ENCODE measurements at regions not wholly inside any gene's neighbourhood (a gene's known extent, or its start where the extent isn't known, plus 50 kb on each side); places are given as distances from the start of the nearest gene placed in this dataset.

- no peak overlapping the region for H3K4me3 Mint-ChIP-seq
- H3K9me3 Mint-ChIP-seq: no peaks in the 10 kb centered on the region
- H3K4me1 Mint-ChIP-seq (ENCODE audit: low read depth): peaks cover 17% of the 10 kb centered on the region
- no peaks in the 10 kb centered on the region for H3K36me3 Mint-ChIP-seq (ENCODE audit: insufficient read depth in 2 of 2)
- no peak overlapping the region for H3K27ac Mint-ChIP-seq
- H3K27me3 Mint-ChIP-seq (ENCODE audit: low read depth): peaks cover 7% of the 10 kb centered on the region
- ATAC-seq (replicated peaks in 1 of 2) (no peak), DNase-seq (no peak)
These were observed 281.1 kb upstream of the MGAT5 start for GRCh38 chr2:133972786-133973185.

- ATAC-seq (replicated peaks in 1 of 2) (no peak), DNase-seq (no peak)
- Mint-ChIP-seq H3K27me3 (ENCODE audit: low read depth) (peaks cover 7% of the 10 kb centered on the region), H3K4me3 (no peak overlapping the region), H3K9me3 (no peaks in the 10 kb centered on the region), H3K36me3 (ENCODE audit: insufficient read depth in 2 of 2) (no peaks in the 10 kb centered on the region), H3K27ac (no peak overlapping the region), H3K4me1 (ENCODE audit: low read depth) (peaks cover 17% of the 10 kb centered on the region)
These were observed 279.5 kb upstream of the MGAT5 start for GRCh38 chr2:133974353-133974752.

GRCh38 chr2:133975135-133975534 lies 278.7 kb upstream of the MGAT5 start:
- Mint-ChIP-seq H3K9me3 (no peaks in the 10 kb centered on the region), H3K36me3 (ENCODE audit: insufficient read depth in 2 of 2) (no peaks in the 10 kb centered on the region), H3K27me3 (ENCODE audit: low read depth) (peaks cover 7% of the 10 kb centered on the region), H3K4me1 (ENCODE audit: low read depth) (peaks cover 17% of the 10 kb centered on the region), H3K4me3 (no peak overlapping the region), H3K27ac (no peak overlapping the region)
- ATAC-seq (replicated peaks in 1 of 2) (peak in 1 of 2 donors; percentile 23), DNase-seq (no peak)

- no peak for DNase-seq
- H3K4me3 Mint-ChIP-seq: no peak overlapping the region
- no peaks in the 10 kb centered on the region for H3K36me3 Mint-ChIP-seq (ENCODE audit: insufficient read depth in 2 of 2)
- peaks cover 17% of the 10 kb centered on the region for H3K4me1 Mint-ChIP-seq (ENCODE audit: low read depth)
- peaks cover 7% of the 10 kb centered on the region for H3K27me3 Mint-ChIP-seq (ENCODE audit: low read depth)
- no peak overlapping the region for H3K27ac Mint-ChIP-seq
- peak; percentile 63 to 82 for ATAC-seq (replicated peaks in 1 of 2)
- no peaks in the 10 kb centered on the region for H3K9me3 Mint-ChIP-seq
These were observed 278.0 kb upstream of the MGAT5 start for GRCh38 chr2:133975676-133976428.

GRCh38 chr2:133976659-133977058 lies 277.2 kb upstream of the MGAT5 start:
- Mint-ChIP-seq H3K36me3 (ENCODE audit: insufficient read depth in 2 of 2) (no peaks in the 10 kb centered on the region), H3K9me3 (no peaks in the 10 kb centered on the region), H3K4me3 (no peak overlapping the region), H3K27ac (no peak overlapping the region), H3K4me1 (ENCODE audit: low read depth) (peaks cover 17% of the 10 kb centered on the region), H3K27me3 (ENCODE audit: low read depth) (peaks cover 6% of the 10 kb centered on the region)
- DNase-seq (no peak), ATAC-seq (replicated peaks in 1 of 2) (no peak)

GRCh38 chr2:133977405-133977804 lies 276.5 kb upstream of the MGAT5 start:
- H3K4me1 Mint-ChIP-seq (ENCODE audit: low read depth): peaks cover 17% of the 10 kb centered on the region
- H3K9me3 Mint-ChIP-seq: no peaks in the 10 kb centered on the region
- DNase-seq (no peak), ATAC-seq (replicated peaks in 1 of 2) (no peak)
- no peak overlapping the region for H3K4me3 Mint-ChIP-seq
- H3K27ac Mint-ChIP-seq: no peak overlapping the region
- H3K27me3 Mint-ChIP-seq (ENCODE audit: low read depth): no peaks in the 10 kb centered on the region
- H3K36me3 Mint-ChIP-seq (ENCODE audit: insufficient read depth in 2 of 2): no peaks in the 10 kb centered on the region

GRCh38 chr2:133982256-133982655 lies 271.6 kb upstream of the MGAT5 start:
- H3K9me3 Mint-ChIP-seq: peaks cover 0 to 4% of the 10 kb centered on the region in 2 donors
- no peaks in the 10 kb centered on the region for H3K36me3 Mint-ChIP-seq (ENCODE audit: insufficient read depth in 2 of 2)
- no peak overlapping the region for H3K27ac Mint-ChIP-seq
- H3K27me3 Mint-ChIP-seq (ENCODE audit: low read depth): no peaks in the 10 kb centered on the region
- no peak for DNase-seq
- no peak overlapping the region for H3K4me3 Mint-ChIP-seq
- no peak for ATAC-seq (replicated peaks in 1 of 2)
- H3K4me1 Mint-ChIP-seq (ENCODE audit: low read depth): no peaks in the 10 kb centered on the region

- DNase-seq (no peak), ATAC-seq (replicated peaks in 1 of 2) (no peak)
- Mint-ChIP-seq H3K4me3 (no peak overlapping the region), H3K27me3 (ENCODE audit: low read depth) (peaks cover 10% of the 10 kb centered on the region), H3K36me3 (ENCODE audit: insufficient read depth in 2 of 2) (no peaks in the 10 kb centered on the region), H3K9me3 (peaks cover 0 to 4% of the 10 kb centered on the region in 2 donors), H3K4me1 (ENCODE audit: low read depth) (no peaks in the 10 kb centered on the region), H3K27ac (no peak overlapping the region)
These were observed 268.3 kb upstream of the MGAT5 start for GRCh38 chr2:133985563-133985962.

- Mint-ChIP-seq H3K27me3 (ENCODE audit: low read depth) (peaks cover 10% of the 10 kb centered on the region), H3K9me3 (peaks cover 0 to 4% of the 10 kb centered on the region in 2 donors), H3K36me3 (ENCODE audit: insufficient read depth in 2 of 2) (no peaks in the 10 kb centered on the region), H3K4me3 (no peak overlapping the region), H3K4me1 (ENCODE audit: low read depth) (no peaks in the 10 kb centered on the region), H3K27ac (no peak overlapping the region)
- no peak for DNase-seq
- no peak for ATAC-seq (replicated peaks in 1 of 2)
These were observed 267.6 kb upstream of the MGAT5 start for GRCh38 chr2:133986081-133986837.

GRCh38 chr2:133986881-133987795 lies 266.7 kb upstream of the MGAT5 start:
- H3K4me3 Mint-ChIP-seq: no peak overlapping the region
- H3K27ac Mint-ChIP-seq: no peak overlapping the region
- ATAC-seq (replicated peaks in 1 of 2): no peak
- peaks cover 10% of the 10 kb centered on the region for H3K27me3 Mint-ChIP-seq (ENCODE audit: low read depth)
- DNase-seq: no peak
- peaks cover 0 to 4% of the 10 kb centered on the region in 2 donors for H3K9me3 Mint-ChIP-seq
- no peaks in the 10 kb centered on the region for H3K4me1 Mint-ChIP-seq (ENCODE audit: low read depth)
- no peaks in the 10 kb centered on the region for H3K36me3 Mint-ChIP-seq (ENCODE audit: insufficient read depth in 2 of 2)

GRCh38 chr2:133988316-133988891 lies 265.5 kb upstream of the MGAT5 start:
- H3K4me1 Mint-ChIP-seq (ENCODE audit: low read depth): no peaks in the 10 kb centered on the region
- no peaks in the 10 kb centered on the region for H3K36me3 Mint-ChIP-seq (ENCODE audit: insufficient read depth in 2 of 2)
- peaks cover 0 to 4% of the 10 kb centered on the region in 2 donors for H3K9me3 Mint-ChIP-seq
- H3K27ac Mint-ChIP-seq: no peak overlapping the region
- DNase-seq (no peak), ATAC-seq (replicated peaks in 1 of 2) (no peak)
- peaks cover 10% of the 10 kb centered on the region for H3K27me3 Mint-ChIP-seq (ENCODE audit: low read depth)
- no peak overlapping the region for H3K4me3 Mint-ChIP-seq

GRCh38 chr2:133991606-133992168 lies 262.2 kb upstream of the MGAT5 start:
- no peak overlapping the region for H3K27ac Mint-ChIP-seq
- DNase-seq: no peak
- no peak overlapping the region for H3K4me3 Mint-ChIP-seq
- H3K36me3 Mint-ChIP-seq (ENCODE audit: insufficient read depth in 2 of 2): no peaks in the 10 kb centered on the region
- no peaks in the 10 kb centered on the region for H3K9me3 Mint-ChIP-seq
- H3K27me3 Mint-ChIP-seq (ENCODE audit: low read depth): peaks cover 10% of the 10 kb centered on the region
- ATAC-seq (replicated peaks in 1 of 2): no peak
- no peaks in the 10 kb centered on the region for H3K4me1 Mint-ChIP-seq (ENCODE audit: low read depth)
